Germinal center (tissue), 1 donor: ENCODE measurements at regions not wholly inside any gene's neighbourhood (a gene's known extent, or its start where the extent isn't known, plus 50 kb on each side); places are given as distances from the start of the nearest gene placed in this dataset.
"Not testable (repeated sequence)": the region's sequence is repeated elsewhere in the genome, so short reads cannot be mapped to it uniquely, and the experiment has no call there.

Experiments
- DNase-seq: peaks from one replicate; pipeline ENCODE4 v3.0.0; 2012; ENCODE audit warnings: mixed read lengths, low spot score

DNA sequence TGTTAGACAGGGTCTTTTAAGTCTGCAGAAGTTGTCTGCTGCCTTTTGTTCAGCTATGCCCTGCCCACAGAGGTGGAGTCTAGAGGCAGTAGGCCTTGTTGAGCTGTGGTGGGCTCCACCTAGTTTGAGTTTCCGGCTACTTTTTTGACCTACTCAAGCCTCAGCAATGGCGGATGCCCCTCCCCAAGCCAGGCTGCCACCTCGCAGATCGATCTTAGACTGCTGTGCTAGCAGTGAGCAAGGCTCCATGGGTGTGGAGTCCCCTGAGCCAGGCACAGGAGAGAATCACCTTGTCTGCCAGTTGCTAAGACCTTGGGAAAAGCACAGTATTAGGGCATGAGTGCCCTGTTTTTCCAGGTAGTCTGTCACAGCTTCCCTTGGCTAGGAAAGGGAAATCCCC is 664.6 kb upstream of the DPPA4 start:
- DNase-seq: not testable (repeated sequence)

DNA sequence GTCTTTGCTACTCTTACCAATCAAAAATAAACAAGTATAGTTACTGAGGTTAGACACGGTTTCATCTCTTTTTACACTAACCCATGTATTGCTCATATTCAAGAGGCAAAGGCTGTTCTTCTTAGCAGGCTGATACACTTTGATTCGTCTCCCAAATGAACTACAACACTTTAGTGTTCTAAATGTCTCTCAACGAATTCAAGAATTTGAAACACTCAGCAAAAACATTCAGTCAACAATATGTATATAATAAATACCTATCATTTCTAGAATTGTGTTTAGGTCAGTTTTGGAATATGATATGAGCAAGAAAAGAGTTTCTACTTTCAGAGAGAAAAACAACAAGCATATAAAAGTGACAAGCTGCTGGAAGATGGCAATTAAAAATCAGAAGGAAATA is 669.6 kb upstream of the DPPA4 start:
- no peak for DNase-seq

DNA sequence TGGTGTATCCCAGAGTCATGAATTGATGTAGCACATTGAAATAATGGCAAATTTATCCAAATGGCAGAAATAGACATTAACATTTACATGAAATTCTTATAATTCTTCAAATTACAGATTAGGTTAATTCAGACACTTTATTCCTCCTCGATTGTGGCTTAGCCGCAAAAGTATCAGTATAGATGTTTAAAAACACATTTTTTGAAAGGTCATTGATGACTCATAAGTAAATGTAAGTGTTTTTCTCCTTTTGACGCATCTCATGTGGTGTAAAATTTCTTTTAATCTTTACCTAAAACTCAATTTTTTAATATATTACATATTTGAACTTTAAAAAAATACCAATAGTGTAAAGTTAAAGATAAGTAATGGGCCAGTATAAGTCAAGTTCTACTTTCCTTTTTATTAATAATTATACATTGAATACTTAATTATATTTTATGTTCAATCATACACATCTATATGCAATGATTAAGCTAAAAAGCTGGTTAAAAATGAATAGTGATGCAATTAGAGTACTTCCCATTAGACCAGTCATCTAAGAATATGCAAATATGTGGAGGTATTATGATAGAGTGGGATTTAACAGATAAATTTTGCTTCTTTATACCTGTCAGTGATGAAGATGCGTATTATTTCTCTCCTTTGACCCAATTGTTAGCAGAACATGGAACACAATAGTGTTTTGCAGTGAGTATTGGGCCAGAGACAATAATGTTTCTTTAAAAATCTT is 678.1 kb upstream of the DPPA4 start:
- DNase-seq: no peak

DNA sequence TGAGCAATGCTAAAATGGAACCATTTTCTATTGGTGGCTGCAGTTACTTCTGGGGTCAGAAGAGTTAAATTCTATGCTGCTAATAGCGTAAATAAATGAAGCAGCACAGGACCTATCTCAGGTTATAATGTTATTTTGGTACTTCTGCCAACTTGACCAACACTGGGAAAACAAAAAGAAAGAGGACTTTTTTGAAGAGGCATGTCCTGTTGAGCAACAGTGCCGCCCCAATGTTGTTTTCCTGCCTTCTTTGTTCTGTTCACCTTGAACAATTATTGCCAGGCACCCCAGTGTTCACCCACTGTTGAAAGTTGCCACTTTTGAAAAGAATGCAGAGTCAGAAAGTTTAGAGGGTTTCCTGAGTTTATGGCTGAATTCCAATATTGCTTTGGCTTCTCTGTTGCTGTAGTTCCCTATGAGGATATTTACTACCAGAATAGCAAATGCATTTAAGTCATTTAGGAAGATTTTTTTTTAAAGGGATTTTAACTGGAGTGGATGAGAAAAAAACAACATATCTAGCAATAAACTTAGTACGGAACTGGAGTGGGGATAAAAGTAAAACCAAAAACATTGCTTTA is 679.0 kb upstream of the DPPA4 start:
- no peak for DNase-seq

DNA sequence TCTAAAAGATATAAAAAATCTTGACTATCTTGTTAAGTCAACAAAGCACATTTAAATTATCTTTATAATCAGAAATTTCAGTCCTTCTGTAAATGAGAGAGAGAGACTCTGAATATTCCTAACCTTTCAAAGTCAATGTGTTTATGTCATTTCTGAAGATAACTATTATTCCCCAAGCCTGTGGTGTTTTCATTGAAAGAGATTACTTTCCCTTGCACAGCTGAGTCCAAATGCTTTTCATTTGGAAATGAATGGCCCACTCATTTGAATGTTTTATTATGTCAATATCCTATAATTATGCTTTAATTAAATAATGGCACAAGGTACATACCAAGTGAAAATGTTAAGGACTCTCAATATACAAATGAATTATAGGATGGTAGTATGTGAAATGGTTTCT is 680.0 kb upstream of the DPPA4 start:
- DNase-seq: no peak

DNA sequence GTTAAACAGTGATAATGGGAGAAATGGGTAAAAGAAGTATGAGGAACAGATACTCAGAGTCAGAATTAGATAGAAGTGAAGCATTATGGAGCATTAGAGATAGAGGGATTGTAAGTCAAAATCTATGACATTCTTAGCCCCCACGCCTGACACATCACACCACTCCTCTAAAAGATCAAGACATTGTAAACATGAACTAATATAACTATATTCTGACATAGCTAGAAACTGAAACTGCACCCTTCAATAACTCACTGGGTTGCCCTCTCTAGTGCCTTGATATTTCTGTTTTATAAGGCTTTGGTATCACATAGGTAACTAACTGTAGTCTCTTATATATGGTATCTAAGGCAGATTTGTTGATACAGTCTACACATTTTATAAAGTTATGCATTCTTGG is 684.3 kb upstream of the DPPA4 start:
- no peak for DNase-seq

DNA sequence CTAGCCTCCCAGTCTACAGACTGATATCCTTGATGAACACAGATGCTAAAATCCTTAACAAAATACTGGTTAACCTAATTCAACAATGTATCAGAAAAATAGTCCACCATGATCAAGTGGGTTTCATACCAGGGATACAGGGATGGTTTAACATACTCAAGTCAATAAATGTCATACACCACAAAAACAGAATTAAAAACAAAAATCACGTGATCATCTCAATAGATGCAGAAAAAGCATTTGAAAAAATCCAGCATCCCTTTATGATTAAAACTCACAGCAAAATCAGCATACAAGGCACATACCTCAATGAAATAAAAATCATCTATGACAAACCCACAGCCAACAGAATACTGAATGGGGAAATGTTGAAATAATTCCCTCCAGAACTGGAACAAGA is 685.7 kb upstream of the DPPA4 start:
- not testable (repeated sequence) for DNase-seq

DNA sequence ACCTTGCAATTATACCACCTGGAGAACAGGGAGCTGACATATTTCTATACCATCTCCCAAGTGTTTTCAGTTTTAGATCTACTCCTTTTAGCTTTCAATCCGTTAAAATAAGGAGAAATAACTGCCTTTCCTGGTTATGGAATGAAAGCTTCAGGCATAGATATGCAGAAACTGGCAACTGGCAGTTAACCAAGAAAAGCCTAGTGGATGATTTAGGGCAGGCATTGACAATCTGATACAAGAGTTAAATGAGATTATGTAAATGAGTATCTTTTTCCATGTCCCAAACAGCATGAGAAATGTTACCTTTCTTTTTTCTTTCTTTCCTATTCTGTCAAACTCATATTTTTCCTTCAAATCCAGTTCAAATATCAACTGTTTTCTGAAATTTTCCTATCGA is 689.1 kb upstream of the DPPA4 start:
- no peak for DNase-seq

DNA sequence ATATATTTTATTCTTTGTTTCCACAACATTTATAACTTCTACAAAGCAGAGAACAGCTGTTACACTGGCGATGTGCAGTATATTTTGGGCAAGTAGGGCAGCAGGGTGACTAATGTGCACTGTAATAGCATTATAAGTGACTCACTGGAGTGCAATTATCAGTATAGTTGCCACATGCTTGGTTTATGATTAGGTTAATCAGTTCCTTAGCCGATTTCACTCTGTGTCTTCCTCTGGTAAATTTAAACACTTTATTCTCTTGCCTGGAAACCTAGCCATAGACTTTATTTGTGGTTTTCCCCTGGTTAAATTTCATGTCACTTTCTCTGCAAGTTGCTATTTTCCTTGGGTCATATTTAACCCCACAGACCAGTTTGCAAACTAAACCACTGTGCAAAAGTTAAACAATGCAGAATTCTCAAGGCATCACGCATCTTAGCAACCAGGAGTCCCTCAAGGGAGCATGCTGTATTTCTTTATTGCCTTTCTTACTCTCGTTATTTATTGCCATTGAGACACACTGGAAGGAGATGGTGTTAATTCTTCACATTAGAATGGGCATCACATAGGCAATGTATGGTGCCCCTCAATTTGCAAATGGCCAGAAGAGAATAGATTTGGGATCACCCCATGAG is 690.2 kb upstream of the DPPA4 start:
- DNase-seq: no peak

DNA sequence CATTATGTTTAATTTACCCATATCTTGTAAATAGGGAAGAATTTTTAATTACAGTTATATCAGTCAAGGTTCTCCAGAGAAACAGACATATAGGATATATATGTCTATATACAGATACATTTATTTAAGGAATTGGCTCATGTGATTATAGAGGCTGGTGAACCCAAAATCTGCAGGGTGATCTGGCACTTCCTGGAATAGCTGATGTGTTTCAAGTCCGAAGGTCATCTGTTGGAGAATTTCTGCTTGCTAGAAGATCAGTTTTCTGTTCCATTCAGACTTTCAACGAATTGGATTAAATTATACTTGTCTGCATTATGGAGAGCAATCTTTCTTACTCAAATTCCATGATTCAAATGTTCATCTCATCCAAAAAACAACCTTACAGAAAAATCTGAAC is 694.6 kb upstream of the DPPA4 start:
- no peak for DNase-seq

DNA sequence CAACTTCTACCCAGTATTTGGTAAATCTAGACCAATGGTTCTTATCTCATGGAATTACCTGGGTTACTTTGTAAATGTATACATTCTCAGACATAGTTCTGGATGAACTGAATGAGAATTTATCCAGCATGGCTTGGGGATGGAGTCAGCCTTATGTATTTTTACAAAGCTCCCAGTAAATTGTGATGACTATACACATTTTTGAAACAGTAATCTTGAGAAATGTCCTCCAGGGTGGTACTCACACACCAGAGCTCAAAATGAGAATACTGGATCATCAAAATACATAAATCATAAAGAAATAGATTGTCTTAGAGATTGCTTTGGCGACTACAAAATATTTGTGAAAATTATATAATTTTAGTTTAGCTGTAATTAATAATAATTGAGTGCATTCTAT is 722.1 kb upstream of the DPPA4 start:
- DNase-seq: no peak

DNA sequence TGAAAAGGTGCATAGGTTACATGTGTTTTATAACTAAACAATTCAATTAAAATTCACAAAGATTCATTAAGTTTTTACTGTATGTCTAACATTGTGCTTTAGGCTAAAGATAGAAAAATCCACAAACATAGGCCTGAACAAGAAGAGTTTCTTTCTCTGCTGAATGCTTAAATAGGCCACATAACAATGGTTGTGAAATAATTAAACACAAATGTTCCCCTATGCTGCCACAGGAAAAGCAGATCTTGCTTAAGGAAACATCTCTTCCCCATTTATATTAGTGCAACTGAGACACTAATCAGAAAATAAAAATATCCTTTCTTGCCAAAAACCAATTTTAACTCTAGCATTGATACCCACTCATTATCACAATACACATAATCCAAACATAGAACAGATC is 725.4 kb upstream of the DPPA4 start:
- no peak for DNase-seq

DNA sequence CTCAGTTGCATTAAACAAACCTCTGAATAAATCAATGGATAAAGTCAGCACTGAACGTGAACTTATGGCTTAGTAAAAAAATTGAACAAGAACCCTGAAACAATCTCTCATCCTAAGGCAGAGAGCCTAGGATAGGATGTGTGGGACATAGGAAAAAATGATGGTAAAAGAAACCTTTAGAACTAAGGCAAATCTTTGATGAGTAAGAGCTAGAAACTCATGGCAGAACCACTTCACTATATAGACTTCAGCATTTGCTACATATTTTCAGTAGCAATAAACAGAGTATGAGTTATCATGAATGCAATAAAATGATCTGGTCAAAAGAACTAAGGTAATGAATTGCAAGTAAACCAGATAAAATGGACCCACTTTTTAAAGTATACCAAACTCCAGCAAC is 725.8 kb upstream of the DPPA4 start:
- DNase-seq: no peak

DNA sequence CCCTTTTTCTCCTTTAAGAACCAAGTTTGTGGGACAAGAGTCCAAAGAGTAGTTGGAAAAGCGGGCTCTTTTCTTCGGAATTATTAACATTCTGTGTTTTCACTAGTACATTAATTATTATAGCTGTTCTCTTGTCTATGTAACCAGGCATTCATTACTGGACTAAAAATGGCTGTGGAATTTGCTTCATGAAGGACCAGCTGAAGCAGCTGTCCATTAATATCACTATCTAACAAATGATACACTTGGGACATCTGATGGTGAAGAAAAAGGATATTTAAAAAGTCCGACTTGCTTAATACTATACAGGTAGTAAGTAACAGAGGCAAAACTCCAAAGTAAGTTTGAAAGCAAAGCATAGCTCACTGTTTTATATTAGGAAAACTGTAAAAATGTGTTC is 728.9 kb upstream of the DPPA4 start:
- no peak for DNase-seq

DNA sequence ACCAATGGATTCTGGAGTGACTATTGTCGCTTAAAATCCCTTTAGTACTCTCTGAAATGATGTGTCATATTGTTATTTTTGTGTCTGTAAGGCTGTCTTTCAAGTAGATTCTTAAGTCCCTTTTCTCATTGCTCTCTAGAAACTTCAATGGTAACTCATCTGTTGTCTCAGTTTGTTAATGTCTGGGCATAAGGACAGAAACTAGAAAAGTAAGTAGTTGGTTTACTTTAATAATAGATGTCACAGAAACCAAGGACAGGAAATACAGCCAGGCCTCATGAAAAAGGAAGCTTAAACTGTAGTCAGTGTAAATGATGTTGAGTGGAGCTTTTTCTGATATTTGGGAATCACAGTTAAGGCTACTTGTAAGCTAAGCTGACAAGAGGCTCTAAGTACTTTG is 730.2 kb upstream of the DPPA4 start:
- no peak for DNase-seq

DNA sequence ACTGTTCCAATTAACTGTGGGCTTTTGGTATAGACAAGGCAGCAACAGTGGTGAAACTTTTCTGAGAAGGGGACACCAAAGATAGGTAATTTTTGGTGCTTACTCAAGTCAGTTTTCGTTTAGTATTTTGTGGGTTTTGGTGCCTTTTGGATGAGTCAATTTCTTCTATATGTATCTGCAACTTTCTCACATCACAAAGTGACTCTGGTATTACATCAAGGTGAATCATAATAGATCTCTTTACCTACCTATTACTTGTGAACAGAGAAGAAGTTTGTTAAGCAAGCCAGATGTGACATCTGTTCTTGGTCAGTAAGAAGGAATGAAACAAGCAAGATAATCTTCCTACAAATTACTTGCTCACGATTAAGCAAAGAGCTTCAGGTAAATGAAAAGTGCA is 732.4 kb upstream of the DPPA4 start:
- DNase-seq: no peak

DNA sequence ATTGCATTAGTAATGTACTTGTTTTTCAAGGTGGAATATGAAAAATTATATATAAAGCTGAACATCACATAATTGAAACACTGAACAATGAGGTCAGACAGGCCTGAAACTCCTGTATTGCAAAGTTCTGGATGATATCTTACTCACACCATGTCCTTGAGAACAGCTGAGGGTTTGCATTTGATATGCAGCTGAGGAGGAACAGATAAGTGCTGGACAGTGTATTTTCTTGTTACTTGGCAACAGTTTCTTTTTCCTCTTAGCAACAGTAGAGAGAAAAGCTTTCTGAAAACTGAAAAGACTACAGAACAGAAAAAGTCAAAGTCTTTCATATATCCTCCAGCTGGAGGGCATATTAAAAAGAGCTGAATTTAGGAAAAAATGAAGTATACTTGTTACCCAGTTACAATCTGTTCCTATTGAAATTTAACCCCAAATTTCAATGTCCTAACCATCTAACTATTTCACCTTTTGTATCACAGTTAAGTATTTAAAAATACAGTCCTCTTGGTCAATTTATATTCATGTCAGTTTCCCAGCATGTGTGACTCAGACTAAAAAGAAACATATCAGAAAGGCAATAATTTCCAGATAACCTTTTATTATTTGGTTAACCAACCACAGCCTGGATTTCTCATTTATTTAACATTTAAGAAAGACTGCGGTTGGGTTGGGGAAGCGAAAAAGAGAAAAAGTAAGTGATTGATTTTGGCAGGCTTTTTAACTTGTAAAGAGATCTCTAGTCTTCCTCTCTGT is 733.0 kb upstream of the DPPA4 start:
- DNase-seq: no peak

DNA sequence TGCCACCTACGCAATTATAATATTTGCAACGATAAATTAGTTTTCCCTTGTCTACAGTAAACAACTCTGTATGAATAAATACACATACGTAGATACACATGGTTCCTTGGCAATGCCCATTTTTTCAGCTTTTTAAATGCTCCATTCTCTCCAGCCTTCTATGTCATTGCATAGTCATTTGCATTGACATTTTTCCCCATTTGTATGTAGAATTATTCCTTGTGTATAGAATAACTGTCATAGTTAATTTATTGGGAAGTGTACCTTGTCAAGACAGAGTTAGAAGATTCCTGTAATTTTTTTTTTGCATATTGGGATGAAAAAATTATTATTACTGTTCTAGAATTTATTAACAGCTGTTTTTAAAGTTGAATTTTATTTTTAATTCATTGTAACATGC is 736.7 kb upstream of the DPPA4 start:
- no peak for DNase-seq

DNA sequence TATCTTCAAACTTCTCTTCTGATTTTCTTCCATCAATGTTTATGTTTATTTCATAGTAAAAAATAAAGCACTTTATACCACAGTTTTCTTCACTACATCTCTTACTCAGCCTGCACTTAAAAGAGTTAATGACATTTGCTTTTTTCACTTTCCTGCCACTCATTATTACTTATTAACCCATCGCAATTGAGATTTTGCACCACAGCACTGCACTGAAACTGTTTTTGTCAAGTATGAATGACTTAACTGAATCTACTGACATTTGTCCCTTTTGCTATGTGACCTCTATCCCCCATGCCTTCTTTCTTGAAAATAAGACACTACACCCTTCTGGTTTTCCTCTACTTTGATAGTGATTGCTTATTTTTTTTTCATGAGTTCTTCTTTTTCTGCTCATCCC is 739.7 kb upstream of the DPPA4 start:
- DNase-seq: no peak

DNA sequence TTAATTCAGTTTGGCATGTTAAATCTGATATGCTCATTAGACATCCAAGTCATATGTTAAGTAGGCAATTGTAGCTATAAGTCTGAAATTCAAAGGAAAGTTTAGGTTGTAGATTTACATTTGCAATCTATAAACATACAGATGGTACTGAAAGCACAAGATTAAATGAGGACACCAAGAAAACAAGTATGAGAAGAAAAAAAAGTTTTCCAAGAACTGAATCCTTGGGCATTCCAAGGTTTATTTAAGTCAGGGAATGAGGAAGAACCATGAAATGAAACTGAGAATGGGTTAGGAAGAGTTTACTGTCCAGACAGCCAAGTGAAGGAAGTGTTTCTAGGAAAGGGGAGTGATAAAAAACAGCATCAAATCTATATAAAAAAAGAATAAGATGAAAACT is 756.1 kb upstream of the DPPA4 start:
- no peak for DNase-seq

DNA sequence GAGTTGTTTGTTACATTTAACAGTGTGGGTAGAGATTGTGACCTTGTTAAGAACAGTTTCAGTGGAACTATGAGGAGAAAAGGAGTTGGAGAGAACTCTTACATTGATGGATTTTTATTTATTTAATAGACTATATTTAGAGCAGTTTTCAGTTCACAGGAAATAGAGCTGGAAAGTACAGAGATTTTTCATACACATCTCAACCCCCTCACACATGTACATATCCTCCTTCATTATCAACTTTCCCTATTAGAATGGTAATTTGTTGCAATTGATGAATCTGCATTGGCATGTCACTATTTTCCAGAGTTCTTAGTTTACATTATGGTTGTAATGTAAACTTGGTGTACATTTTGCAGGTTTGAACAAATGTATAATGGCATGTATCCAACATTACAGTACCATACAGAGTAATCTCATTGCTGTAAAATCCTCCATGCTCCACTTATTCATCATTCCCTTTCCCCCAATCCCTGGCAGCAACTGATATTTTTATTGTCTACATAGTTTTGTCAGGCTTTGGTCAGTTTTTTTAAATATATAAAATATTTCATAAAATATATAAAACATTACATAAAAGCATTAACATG is 756.6 kb upstream of the DPPA4 start:
- no peak for DNase-seq

DNA sequence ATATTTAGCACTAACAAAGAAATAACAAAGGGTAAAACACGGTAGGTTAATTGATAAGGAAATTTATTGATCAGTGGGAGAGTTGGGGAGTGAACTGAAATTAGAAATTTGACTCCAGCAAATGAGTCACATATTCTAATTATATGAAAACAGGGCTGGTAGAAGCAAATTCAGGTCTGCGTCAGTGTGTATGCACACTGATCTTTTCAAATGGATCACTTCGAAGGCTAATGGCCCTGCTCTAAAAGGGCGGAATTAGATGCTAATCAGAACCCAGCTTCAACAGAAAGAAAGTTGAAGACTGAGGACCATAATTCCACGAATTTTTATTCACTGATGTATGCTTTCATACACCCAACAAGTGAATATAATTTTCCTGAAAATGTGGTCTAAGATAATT is 762.4 kb upstream of the DPPA4 start:
- DNase-seq: no peak

DNA sequence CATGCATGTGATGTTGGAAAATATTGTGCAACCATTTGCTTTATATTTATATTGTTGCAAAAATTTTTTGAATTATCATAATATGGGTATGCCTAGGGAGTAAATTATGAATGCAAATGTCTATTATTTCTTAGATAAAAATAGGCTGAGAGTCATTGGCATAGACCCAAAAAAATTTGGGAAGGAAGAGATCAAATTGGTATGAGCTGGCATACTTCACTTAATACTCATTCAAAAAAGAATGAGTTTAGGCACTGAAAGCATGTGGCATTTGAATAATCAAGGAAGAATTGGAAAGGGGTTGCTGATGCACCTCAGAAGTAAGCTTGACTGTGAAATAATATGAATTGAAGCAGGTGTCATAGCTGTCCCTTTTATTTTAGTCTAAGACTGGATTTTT is 764.0 kb upstream of the DPPA4 start:
- DNase-seq: no peak
